ENCODE measurements at regions not wholly inside any gene's neighbourhood (a gene's known extent, or its start where the extent isn't known, plus 50 kb on each side); places are given as distances from the start of the nearest gene placed in this dataset.

GRCh38 chr17:13793951-13794350 lies 192.2 kb upstream of the HS3ST3A1 start:
- DNase-seq = no peak
- Histone ChIP-seq H3K27ac (no peak overlapping the region), H3K4me1 (no peaks in the 10 kb centered on the region), H3K4me3 (no peak overlapping the region), H3K9me3 (no peaks in the 10 kb centered on the region), H3K27me3 (ENCODE audit: insufficient read depth in 3 of 3, low read length in 2 of 3) (no peaks in the 10 kb centered on the region), H3K36me3 (ENCODE audit: insufficient read depth in 1 of 2, low read depth in 1 of 2) (no peaks in the 10 kb centered on the region)
- ATAC-seq = no peak
- WGBS, 3 donors = 78 to 87% (median 80%) methylated on average over 1 of the region's 1 CpG
- intact Hi-C loops (cut with DNase I) = no loop called here
- TF ChIP-seq, protein P1, sequence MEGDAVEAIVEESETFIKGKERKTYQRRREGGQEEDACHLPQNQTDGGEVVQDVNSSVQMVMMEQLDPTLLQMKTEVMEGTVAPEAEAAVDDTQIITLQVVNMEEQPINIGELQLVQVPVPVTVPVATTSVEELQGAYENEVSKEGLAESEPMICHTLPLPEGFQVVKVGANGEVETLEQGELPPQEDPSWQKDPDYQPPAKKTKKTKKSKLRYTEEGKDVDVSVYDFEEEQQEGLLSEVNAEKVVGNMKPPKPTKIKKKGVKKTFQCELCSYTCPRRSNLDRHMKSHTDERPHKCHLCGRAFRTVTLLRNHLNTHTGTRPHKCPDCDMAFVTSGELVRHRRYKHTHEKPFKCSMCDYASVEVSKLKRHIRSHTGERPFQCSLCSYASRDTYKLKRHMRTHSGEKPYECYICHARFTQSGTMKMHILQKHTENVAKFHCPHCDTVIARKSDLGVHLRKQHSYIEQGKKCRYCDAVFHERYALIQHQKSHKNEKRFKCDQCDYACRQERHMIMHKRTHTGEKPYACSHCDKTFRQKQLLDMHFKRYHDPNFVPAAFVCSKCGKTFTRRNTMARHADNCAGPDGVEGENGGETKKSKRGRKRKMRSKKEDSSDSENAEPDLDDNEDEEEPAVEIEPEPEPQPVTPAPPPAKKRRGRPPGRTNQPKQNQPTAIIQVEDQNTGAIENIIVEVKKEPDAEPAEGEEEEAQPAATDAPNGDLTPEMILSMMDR (IDR thresholded peaks at IDR 0.05) = no peak

- H3K36me3 ChIP-seq (ENCODE audit: insufficient read depth in 1 of 2, low read depth in 1 of 2) = no peaks in the 10 kb centered on the region
- DNase-seq = no peak
- ATAC-seq = no peak
- H3K9me3 ChIP-seq = no peaks in the 10 kb centered on the region
- H3K27me3 ChIP-seq (ENCODE audit: insufficient read depth in 3 of 3, low read length in 2 of 3) = no peaks in the 10 kb centered on the region
- H3K27ac ChIP-seq = no peak overlapping the region
- intact Hi-C loops (cut with DNase I) = no loop called here
- H3K4me3 ChIP-seq = no peak overlapping the region
- TF ChIP-seq, protein P1 (IDR thresholded peaks at IDR 0.05) = no peak
- H3K4me1 ChIP-seq = no peaks in the 10 kb centered on the region
These were observed 196.1 kb upstream of the HS3ST3A1 start for GRCh38 chr17:13797863-13798262.

DNA sequence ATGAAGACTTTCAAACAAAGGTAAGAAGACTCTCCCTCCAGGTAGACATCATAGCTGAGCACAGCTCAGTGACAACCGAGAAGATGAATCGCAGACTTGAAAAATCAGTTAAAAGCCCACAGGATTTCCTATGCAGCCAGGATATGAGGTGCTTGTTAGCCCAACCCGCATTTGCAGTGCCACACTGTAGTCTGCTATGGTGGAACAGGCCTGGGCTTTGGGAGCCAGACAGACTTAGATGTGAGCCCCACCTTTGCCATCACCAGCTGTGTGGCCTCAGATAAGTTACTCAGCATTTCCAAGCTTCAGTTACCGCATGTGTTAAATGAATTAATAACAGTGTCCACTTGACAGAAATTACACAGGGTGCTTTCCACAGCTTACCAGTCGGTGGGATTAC lies 204.4 kb upstream of the HS3ST3A1 start:
- 57 to 72% (median 60%) methylated on average over 5 of the region's 5 CpGs for WGBS, 3 donors
- ATAC-seq = no peak
- intact Hi-C loops (cut with DNase I) = no loop called here

DNA sequence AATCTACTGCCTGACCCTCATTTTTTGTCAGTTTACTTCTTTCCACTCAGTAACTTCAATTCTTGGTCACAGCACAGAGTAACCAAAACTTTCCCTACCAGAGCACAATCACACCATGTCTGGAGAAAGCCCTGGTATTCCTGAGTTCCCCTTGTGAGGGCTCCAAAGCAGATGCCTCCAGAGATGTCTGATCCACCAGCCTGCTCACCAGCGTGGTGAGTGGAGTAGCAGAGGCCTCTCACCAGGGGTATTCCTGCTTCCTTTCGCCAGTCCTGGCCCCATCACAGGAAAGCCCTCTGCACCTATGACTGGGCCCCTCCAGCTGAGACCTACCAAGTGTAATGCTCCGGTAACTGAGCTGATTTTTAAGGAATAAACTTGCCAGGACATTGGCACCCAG lies 205.4 kb upstream of the HS3ST3A1 start:
- no peaks in the 10 kb centered on the region for H3K27me3 ChIP-seq (ENCODE audit: insufficient read depth in 3 of 3, low read length in 2 of 3)
- TF ChIP-seq, protein P1 (IDR thresholded peaks at IDR 0.05) = no peak
- ATAC-seq (no peak), DNase-seq (no peak)
- no peaks in the 10 kb centered on the region for H3K36me3 ChIP-seq (ENCODE audit: insufficient read depth in 1 of 2, low read depth in 1 of 2)
- no peak overlapping the region for H3K27ac ChIP-seq
- H3K9me3 ChIP-seq = no peaks in the 10 kb centered on the region
- no peak overlapping the region for H3K4me3 ChIP-seq
- intact Hi-C loops (cut with DNase I) = no loop called here
- WGBS, 3 donors = 87 to 91% (median 91%) methylated on average over 3 of the region's 3 CpGs
- no peaks in the 10 kb centered on the region for H3K4me1 ChIP-seq

More for the DNA sequence above, 204.4 kb upstream of the HS3ST3A1 start:
- no peaks in the 10 kb centered on the region for H3K36me3 ChIP-seq (ENCODE audit: insufficient read depth in 1 of 2, low read depth in 1 of 2)
- no peak overlapping the region for H3K27ac ChIP-seq
- H3K9me3 ChIP-seq = no peaks in the 10 kb centered on the region
- TF ChIP-seq, protein P1 (IDR thresholded peaks at IDR 0.05) = no peak
- no peak overlapping the region for H3K4me3 ChIP-seq
- no peak for DNase-seq
- H3K27me3 ChIP-seq (ENCODE audit: insufficient read depth in 3 of 3, low read length in 2 of 3) = no peaks in the 10 kb centered on the region
- H3K4me1 ChIP-seq = no peaks in the 10 kb centered on the region

- no peak overlapping the region for H3K27ac ChIP-seq
- no peaks in the 10 kb centered on the region for H3K36me3 ChIP-seq (ENCODE audit: insufficient read depth in 1 of 2, low read depth in 1 of 2)
- no peak overlapping the region for H3K4me3 ChIP-seq
- no peak for DNase-seq
- no peaks in the 10 kb centered on the region for H3K27me3 ChIP-seq (ENCODE audit: insufficient read depth in 3 of 3, low read length in 2 of 3)
- no peak for ATAC-seq
- H3K4me1 ChIP-seq = no peaks in the 10 kb centered on the region
- intact Hi-C loops (cut with DNase I) = no loop called here
- 91 to 92% (median 92%) methylated on average over 2 of the region's 2 CpGs for WGBS, 3 donors
- no peaks in the 10 kb centered on the region for H3K9me3 ChIP-seq
- TF ChIP-seq, protein P1 (IDR thresholded peaks at IDR 0.05) = no peak
These were observed 210.6 kb upstream of the HS3ST3A1 start for GRCh38 chr17:13812350-13812749.

Data from psoas muscle (tissue), 7 donors.